Activated T-helper 17 cell treated with anti-CD3 and anti-CD28 coated beads, Interleukin-2, amount 50 U/mL, for 72 hours (primary cell): ENCODE measurements at regions not wholly inside any gene's neighbourhood (a gene's known extent, or its start where the extent isn't known, plus 50 kb on each side); places are given as distances from the start of the nearest gene placed in this dataset.

Source experiments
- ATAC-seq: fragments of 150-1000 bp; cut with Tn5 transposase; replicated peaks from 2 replicates; pipeline ENCODE4 v1.10.0; 2021; ENCODE audit warnings: mild to moderate bottlenecking, moderate library complexity
- H3K27ac Mint-ChIP-seq: one replicate; pipeline ENCODE4 v1.8.0; 2022; ENCODE audit warnings: mixed read lengths
- H3K27me3 Mint-ChIP-seq: one replicate; pipeline ENCODE4 v1.8.0; 2022; ENCODE audit warnings: mixed read lengths
- H3K36me3 Mint-ChIP-seq: one replicate; pipeline ENCODE4 v1.8.0; 2022; ENCODE audit warnings: low read depth, mild to moderate bottlenecking, mixed read lengths
- H3K4me1 Mint-ChIP-seq: one replicate; pipeline ENCODE4 v1.8.0; 2022; ENCODE audit warnings: mixed read lengths
- H3K4me3 Mint-ChIP-seq: one replicate; pipeline ENCODE4 v1.8.0; 2022; ENCODE audit warnings: mild to moderate bottlenecking, mixed read lengths
- H3K9me3 Mint-ChIP-seq: one replicate; pipeline ENCODE4 v1.8.0; 2022; ENCODE audit warnings: mixed read lengths

DNA sequence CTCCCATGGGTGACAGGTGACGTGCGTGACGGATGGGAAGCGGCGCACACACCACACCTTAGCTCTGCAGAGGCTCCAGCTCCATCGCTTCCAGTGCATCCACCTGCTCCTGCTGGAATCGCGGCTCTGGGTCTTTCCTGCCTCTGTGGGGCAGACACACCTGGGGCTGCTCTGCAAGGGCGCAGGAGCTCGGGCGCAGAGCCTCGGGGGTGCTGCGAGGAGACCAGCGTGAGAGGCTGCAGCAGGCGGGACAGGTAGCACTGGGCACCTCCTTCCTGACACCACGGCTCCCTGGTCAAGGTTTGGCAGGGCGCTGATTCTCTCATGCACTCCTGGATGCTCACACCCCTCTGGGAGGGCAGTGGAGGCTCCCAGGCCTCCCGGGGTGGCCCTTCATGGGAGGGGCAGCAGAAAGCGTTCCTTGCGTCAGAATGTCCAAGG is 1494.3 kb downstream of the BRD1 start:
- no peak overlapping the region for H3K4me3 Mint-ChIP-seq
- peaks cover 7% of the 10 kb centered on the region for H3K9me3 Mint-ChIP-seq
- H3K27me3 Mint-ChIP-seq = peaks cover 7% of the 10 kb centered on the region
- H3K36me3 Mint-ChIP-seq = no peaks in the 10 kb centered on the region
- ATAC-seq = no peak
- peaks cover 2% of the 10 kb centered on the region for H3K4me1 Mint-ChIP-seq
- no peak overlapping the region for H3K27ac Mint-ChIP-seq

DNA sequence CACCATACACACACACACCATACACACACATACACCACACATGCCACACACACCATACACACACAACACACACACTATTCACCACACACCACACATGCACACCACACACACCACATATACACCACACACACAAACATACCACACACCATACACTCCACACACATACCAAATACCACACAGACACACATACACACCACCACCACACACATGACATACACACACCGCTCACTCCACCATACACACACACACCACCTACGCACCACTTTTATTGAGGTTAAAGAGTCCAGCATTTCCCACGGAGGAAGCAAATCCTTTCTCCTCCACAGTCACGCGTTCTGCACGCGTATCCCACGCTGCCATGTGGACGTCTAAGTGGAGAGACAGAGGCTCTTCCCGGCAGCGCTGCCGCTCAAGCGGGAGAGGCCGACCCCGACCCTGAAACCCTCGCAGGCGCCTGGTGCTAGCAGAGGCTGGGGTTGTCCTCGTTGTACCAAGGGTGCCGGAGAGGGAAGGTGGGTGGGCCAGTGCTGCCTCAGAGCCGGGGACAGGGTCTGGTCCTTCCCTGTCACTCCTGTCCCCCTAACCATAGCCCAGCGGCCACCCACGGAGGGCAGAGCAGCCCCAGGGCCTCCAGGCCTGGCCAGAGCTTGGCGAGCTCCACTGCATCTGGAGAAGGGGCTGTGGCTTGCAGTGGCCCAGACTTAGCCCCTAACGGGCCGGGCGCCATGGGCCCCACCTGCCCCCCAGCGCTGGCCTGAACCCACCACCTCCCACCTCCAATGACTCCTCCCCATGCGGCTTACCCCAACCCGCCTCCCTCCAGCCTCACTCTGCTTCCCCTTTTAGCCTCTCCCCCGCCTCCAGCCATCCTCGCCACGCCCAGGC is 1495.0 kb downstream of the BRD1 start:
- peaks cover 11% of the 10 kb centered on the region for H3K9me3 Mint-ChIP-seq

DNA sequence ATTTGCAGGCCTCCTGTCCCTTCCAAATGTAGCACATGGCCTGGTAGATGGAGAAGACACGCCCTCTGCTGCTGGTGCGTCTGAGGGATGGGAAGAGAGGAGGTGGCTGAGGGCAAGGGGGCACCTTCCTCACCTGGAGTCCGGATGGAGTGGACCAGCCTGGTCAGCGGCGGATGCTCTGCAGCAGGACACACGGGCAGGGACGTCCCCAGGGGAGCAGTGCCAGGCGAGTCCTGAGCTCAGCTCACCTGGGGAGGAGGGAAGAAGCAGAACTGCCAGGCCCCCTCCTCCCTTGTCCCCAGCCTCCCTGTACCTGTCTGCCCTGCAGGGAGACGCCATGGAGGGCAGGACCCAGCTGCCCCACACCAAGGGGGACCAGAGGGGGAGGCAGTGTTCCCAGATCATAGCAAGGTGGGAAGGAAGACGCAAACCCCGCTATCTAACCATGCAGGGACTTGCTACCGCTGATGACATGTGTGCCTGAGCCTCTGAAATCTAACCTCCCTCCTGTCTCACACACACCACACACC is 1495.9 kb downstream of the BRD1 start:
- ATAC-seq = no peak

More for the DNA sequence above, 1495.0 kb downstream of the BRD1 start:
- Mint-ChIP-seq H3K27me3 (peaks cover 6% of the 10 kb centered on the region), H3K4me3 (no peak overlapping the region), H3K27ac (no peak overlapping the region), H3K36me3 (no peaks in the 10 kb centered on the region), H3K4me1 (peaks cover 4% of the 10 kb centered on the region)
- ATAC-seq = no peak

DNA sequence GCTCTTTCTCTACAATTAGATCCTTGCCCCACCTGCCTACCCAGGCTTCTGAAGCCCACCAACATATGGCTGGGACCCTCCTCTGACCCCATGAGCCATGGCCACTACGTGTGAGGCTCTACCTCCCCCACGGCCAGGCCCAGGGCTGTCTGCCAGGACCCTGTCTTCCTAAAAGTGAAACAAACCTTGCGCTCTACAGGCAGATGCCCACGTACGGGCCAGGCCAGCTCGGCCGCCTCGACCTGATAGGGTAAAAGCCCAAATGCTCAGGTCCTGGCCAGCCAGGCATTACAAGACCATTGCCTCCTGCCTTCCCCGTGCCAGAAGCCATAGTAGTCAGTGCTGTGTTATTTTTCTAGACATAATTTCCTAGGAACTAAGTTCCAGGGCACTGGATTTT is 1496.4 kb downstream of the BRD1 start:
- H3K4me3 Mint-ChIP-seq = no peak overlapping the region
- H3K36me3 Mint-ChIP-seq = no peaks in the 10 kb centered on the region
- peaks cover 4% of the 10 kb centered on the region for H3K4me1 Mint-ChIP-seq
- peaks cover 11% of the 10 kb centered on the region for H3K9me3 Mint-ChIP-seq
- peaks cover 5% of the 10 kb centered on the region for H3K27me3 Mint-ChIP-seq
- ATAC-seq = no peak
- H3K27ac Mint-ChIP-seq = no peak overlapping the region

More for the DNA sequence above, 1495.9 kb downstream of the BRD1 start:
- Mint-ChIP-seq H3K4me1 (peaks cover 4% of the 10 kb centered on the region), H3K27ac (no peak overlapping the region), H3K36me3 (no peaks in the 10 kb centered on the region), H3K4me3 (no peak overlapping the region), H3K9me3 (peaks cover 11% of the 10 kb centered on the region), H3K27me3 (peaks cover 5% of the 10 kb centered on the region)

GRCh38 chr22:48327721-48328120 is 1500.0 kb downstream of the BRD1 start:
- no peak overlapping the region for H3K4me3 Mint-ChIP-seq
- ATAC-seq = no peak
- no peak overlapping the region for H3K27ac Mint-ChIP-seq
- H3K36me3 Mint-ChIP-seq = no peaks in the 10 kb centered on the region
- peaks cover 4% of the 10 kb centered on the region for H3K4me1 Mint-ChIP-seq
- peaks cover 5% of the 10 kb centered on the region for H3K27me3 Mint-ChIP-seq
- peaks cover 11% of the 10 kb centered on the region for H3K9me3 Mint-ChIP-seq

DNA sequence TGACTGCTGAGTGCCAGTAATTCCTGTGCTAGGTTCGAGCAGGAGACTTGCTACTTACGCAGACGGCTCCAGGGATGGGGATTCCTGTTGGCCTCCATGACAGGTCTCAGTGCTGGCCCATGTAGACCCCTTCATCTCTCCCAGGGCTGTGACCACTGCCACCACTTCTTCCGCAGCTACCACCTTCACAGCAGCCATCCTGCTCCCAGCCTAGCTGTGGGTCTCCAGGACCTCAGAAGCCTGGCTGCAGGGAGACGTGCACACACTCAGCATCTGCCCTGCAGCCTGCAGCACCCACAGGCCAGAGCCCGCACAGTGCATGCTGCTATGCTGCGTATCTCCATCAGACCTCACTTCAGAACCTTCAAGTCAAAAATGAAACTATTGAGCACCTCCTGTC is 1503.9 kb downstream of the BRD1 start:
- Mint-ChIP-seq H3K27me3 (peaks cover 5% of the 10 kb centered on the region), H3K4me1 (peaks cover 4% of the 10 kb centered on the region), H3K36me3 (no peaks in the 10 kb centered on the region), H3K4me3 (no peak overlapping the region), H3K27ac (no peak overlapping the region), H3K9me3 (peaks cover 8% of the 10 kb centered on the region)
- ATAC-seq = no peak

GRCh38 chr22:48322907-48323306 is 1504.8 kb downstream of the BRD1 start:
- Mint-ChIP-seq H3K9me3 (no peaks in the 10 kb centered on the region), H3K27me3 (no peaks in the 10 kb centered on the region), H3K4me1 (no peaks in the 10 kb centered on the region)

DNA sequence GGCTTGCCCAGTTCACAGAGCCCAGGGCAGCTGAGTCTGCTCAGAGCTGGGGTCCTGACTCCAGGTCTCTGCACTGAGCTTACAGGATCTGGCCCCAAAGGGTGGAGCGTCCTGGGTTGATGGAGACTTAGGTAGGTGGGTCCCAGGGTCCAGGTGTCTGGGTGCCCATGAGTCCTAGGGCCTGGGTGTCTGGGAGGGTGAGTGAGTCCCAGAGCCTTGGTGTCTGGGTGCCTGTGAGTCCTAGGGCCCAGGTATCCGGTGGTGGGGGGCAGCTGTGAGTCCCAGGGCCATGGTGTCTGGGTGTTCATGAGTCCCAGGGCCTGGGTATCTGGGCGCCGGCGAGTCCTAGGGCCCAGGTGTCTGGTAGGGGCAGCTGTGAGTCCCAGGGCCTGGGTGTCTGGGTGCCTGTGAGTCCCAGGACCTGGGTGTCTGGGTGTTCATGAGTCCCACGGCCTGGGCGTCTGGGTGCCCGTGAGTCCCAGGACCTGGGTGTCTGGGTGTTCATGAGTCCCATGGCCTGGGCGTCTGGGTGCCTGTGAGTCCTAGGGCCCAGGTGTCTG is 1505.6 kb downstream of the BRD1 start:
- H3K27me3 Mint-ChIP-seq = no peaks in the 10 kb centered on the region
- no peaks in the 10 kb centered on the region for H3K36me3 Mint-ChIP-seq
- no peaks in the 10 kb centered on the region for H3K4me1 Mint-ChIP-seq
- no peak overlapping the region for H3K4me3 Mint-ChIP-seq
- H3K9me3 Mint-ChIP-seq = no peaks in the 10 kb centered on the region
- ATAC-seq = no peak
- H3K27ac Mint-ChIP-seq = no peak overlapping the region

More at GRCh38 chr22:48322907-48323306, 1504.8 kb downstream of the BRD1 start:
- no peaks in the 10 kb centered on the region for H3K36me3 Mint-ChIP-seq
- no peak overlapping the region for H3K4me3 Mint-ChIP-seq
- no peak overlapping the region for H3K27ac Mint-ChIP-seq
- ATAC-seq = no peak

DNA sequence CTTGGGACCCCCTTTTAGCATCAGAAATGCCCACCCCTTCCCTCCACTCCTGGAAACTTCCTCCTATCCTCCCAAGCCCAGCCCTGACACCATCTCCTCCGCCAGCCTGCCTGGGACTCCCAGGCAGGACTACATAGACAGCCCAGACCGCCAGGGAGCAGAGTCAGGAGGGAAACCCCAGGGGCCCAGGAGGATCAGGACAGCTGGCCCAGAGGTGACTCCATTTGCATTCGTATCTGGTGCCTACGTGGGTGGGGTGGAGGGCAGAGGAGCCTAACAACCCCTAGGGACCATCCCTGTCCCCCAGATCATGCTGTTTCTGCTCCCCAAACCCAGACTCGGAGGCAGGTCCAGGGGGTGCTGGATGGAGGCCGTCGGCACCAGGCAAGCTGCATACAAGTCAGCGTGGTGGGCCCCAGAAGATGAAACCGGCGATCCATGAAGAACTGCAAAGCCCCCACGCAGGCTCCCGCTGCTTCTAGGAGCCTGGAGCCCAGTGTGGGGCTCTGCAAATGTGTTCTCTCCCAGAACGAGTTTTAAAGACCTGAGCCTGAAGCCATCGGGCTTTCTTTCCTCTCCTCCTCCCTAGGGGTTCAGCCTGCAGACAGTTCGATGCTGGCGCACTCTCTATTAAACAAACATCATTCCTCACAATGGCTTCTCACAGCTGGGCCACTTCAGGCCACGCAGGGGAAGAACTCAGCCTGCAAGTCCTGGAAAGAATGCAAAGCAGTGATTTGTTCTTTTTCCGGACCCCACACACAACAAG is 1506.8 kb downstream of the BRD1 start:
- no peak overlapping the region for H3K4me3 Mint-ChIP-seq
- H3K9me3 Mint-ChIP-seq = no peaks in the 10 kb centered on the region
- ATAC-seq = no peak

GRCh38 chr22:48320048-48320682 is 1507.5 kb downstream of the BRD1 start:
- Mint-ChIP-seq H3K9me3 (no peaks in the 10 kb centered on the region), H3K27me3 (no peaks in the 10 kb centered on the region), H3K36me3 (no peaks in the 10 kb centered on the region), H3K4me3 (no peak overlapping the region), H3K27ac (no peak overlapping the region), H3K4me1 (no peaks in the 10 kb centered on the region)
- ATAC-seq = no peak

More for the DNA sequence above, 1506.8 kb downstream of the BRD1 start:
- Mint-ChIP-seq H3K27me3 (no peaks in the 10 kb centered on the region), H3K27ac (no peak overlapping the region), H3K36me3 (no peaks in the 10 kb centered on the region), H3K4me1 (no peaks in the 10 kb centered on the region)

GRCh38 chr22:48319321-48320047 is 1508.2 kb downstream of the BRD1 start:
- Mint-ChIP-seq H3K27ac (no peak overlapping the region), H3K36me3 (no peaks in the 10 kb centered on the region), H3K4me3 (no peak overlapping the region), H3K4me1 (no peaks in the 10 kb centered on the region), H3K9me3 (peaks cover 1% of the 10 kb centered on the region), H3K27me3 (no peaks in the 10 kb centered on the region)
- no peak for ATAC-seq

GRCh38 chr22:48318575-48319320 is 1508.9 kb downstream of the BRD1 start:
- no peak for ATAC-seq
- H3K4me1 Mint-ChIP-seq = no peaks in the 10 kb centered on the region
- no peak overlapping the region for H3K27ac Mint-ChIP-seq
- no peaks in the 10 kb centered on the region for H3K27me3 Mint-ChIP-seq
- H3K4me3 Mint-ChIP-seq = no peak overlapping the region
- peaks cover 4% of the 10 kb centered on the region for H3K9me3 Mint-ChIP-seq
- H3K36me3 Mint-ChIP-seq = no peaks in the 10 kb centered on the region

GRCh38 chr22:48318173-48318572 is 1509.5 kb downstream of the BRD1 start:
- ATAC-seq = no peak
- Mint-ChIP-seq H3K9me3 (peaks cover 4% of the 10 kb centered on the region), H3K36me3 (no peaks in the 10 kb centered on the region), H3K27me3 (no peaks in the 10 kb centered on the region), H3K4me3 (no peak overlapping the region), H3K27ac (no peak overlapping the region), H3K4me1 (no peaks in the 10 kb centered on the region)
